Duodenal mucosa (tissue), 2 donors: ENCODE measurements at regions not wholly inside any gene's neighbourhood (a gene's known extent, or its start where the extent isn't known, plus 50 kb on each side); places are given as distances from the start of the nearest gene placed in this dataset.

Experiments
- H3K27ac ChIP-seq: one replicate; pipeline ENCODE4 v1.7.0; 2013; ENCODE audit warnings: low read depth, low read length
- H3K27me3 ChIP-seq, 2 donors: one replicate each; pipeline ENCODE4 v1.7.0; 2013; ENCODE audit warnings: low read length in 2 of 2, control low read depth in 1 of 2; ENCODE audit not compliant: insufficient read depth in 2 of 2, control insufficient read depth in 1 of 2
- H3K36me3 ChIP-seq, 2 donors: one replicate each; pipeline ENCODE4 v1.7.0; 2013; ENCODE audit warnings: low read length in 2 of 2, control low read depth in 1 of 2; ENCODE audit not compliant: insufficient read depth in 2 of 2, control insufficient read depth in 1 of 2
- H3K4me1 ChIP-seq, 2 donors: one replicate each; pipeline ENCODE4 v1.7.0; 2013; ENCODE audit warnings: low read length in 2 of 2, control low read depth in 1 of 2; ENCODE audit not compliant: insufficient read depth in 2 of 2, control insufficient read depth in 1 of 2
- H3K4me3 ChIP-seq, 2 donors: one replicate each; pipeline ENCODE4 v1.7.0; 2013; ENCODE audit warnings: low read length in 2 of 2, low read depth in 1 of 2
- H3K9ac ChIP-seq, 2 donors: one replicate each; pipeline ENCODE4 v1.7.0; 2013; ENCODE audit warnings: low read length in 2 of 2, low read depth in 1 of 2
- H3K9me3 ChIP-seq, 2 donors: one replicate each; pipeline ENCODE4 v1.7.0; 2013; ENCODE audit warnings: low read length in 2 of 2, control low read depth in 1 of 2; ENCODE audit not compliant: control insufficient read depth in 1 of 2

GRCh38 chr6:86586195-86586594 is 351.1 kb upstream of the HTR1E start:
- Histone ChIP-seq H3K4me1 (no peaks in the 10 kb centered on the region), H3K9ac (no peak overlapping the region), H3K27me3 (no peaks in the 10 kb centered on the region), H3K36me3 (no peaks in the 10 kb centered on the region), H3K9me3 (peaks cover 15 to 20% of the 10 kb centered on the region in 2 donors), H3K4me3 (no peak overlapping the region), H3K27ac (no peak overlapping the region)

GRCh38 chr6:86581833-86582232 is 355.5 kb upstream of the HTR1E start:
- no peaks in the 10 kb centered on the region for H3K36me3 ChIP-seq
- H3K27me3 ChIP-seq: no peaks in the 10 kb centered on the region
- no peak overlapping the region for H3K9ac ChIP-seq
- no peaks in the 10 kb centered on the region for H3K4me1 ChIP-seq
- H3K4me3 ChIP-seq: no peak overlapping the region
- H3K9me3 ChIP-seq: peaks cover 15 to 20% of the 10 kb centered on the region in 2 donors
- H3K27ac ChIP-seq: no peak overlapping the region

GRCh38 chr6:86563197-86563596 is 374.1 kb upstream of the HTR1E start:
- H3K27ac ChIP-seq: no peak overlapping the region
- no peaks in the 10 kb centered on the region for H3K27me3 ChIP-seq
- H3K4me3 ChIP-seq: no peak overlapping the region
- H3K36me3 ChIP-seq: no peaks in the 10 kb centered on the region
- H3K9ac ChIP-seq: no peak overlapping the region
- H3K4me1 ChIP-seq: no peaks in the 10 kb centered on the region
- peaks cover 5 to 15% of the 10 kb centered on the region in 2 donors for H3K9me3 ChIP-seq

- Histone ChIP-seq H3K9me3 (peaks cover 7 to 21% of the 10 kb centered on the region in 2 donors), H3K4me1 (no peaks in the 10 kb centered on the region), H3K27me3 (no peaks in the 10 kb centered on the region), H3K4me3 (no peak overlapping the region), H3K9ac (no peak overlapping the region), H3K27ac (no peak overlapping the region), H3K36me3 (no peaks in the 10 kb centered on the region)
Observed at GRCh38 chr6:86558318-86558717, 379.0 kb upstream of the HTR1E start.

GRCh38 chr6:86537292-86537861 is 400.0 kb upstream of the HTR1E start:
- H3K9ac ChIP-seq: no peak overlapping the region
- no peaks in the 10 kb centered on the region for H3K36me3 ChIP-seq
- H3K4me1 ChIP-seq: no peaks in the 10 kb centered on the region
- H3K27me3 ChIP-seq: no peaks in the 10 kb centered on the region
- peaks cover 0 to 3% of the 10 kb centered on the region in 2 donors for H3K9me3 ChIP-seq
- H3K4me3 ChIP-seq: no peak overlapping the region
- H3K27ac ChIP-seq: no peak overlapping the region

- peaks cover 0 to 3% of the 10 kb centered on the region in 2 donors for H3K9me3 ChIP-seq
- H3K27ac ChIP-seq: no peak overlapping the region
- H3K27me3 ChIP-seq: no peaks in the 10 kb centered on the region
- H3K36me3 ChIP-seq: no peaks in the 10 kb centered on the region
- H3K4me3 ChIP-seq: no peak overlapping the region
- H3K9ac ChIP-seq: no peak overlapping the region
- H3K4me1 ChIP-seq: no peaks in the 10 kb centered on the region
Observed at GRCh38 chr6:86536121-86536520, 401.2 kb upstream of the HTR1E start.

- H3K27me3 ChIP-seq: no peaks in the 10 kb centered on the region
- no peaks in the 10 kb centered on the region for H3K36me3 ChIP-seq
- no peak overlapping the region for H3K4me3 ChIP-seq
- H3K27ac ChIP-seq: no peak overlapping the region
- no peaks in the 10 kb centered on the region for H3K4me1 ChIP-seq
- H3K9ac ChIP-seq: no peak overlapping the region
- peaks cover 0 to 3% of the 10 kb centered on the region in 2 donors for H3K9me3 ChIP-seq
Observed at GRCh38 chr6:86535100-86535499, 402.2 kb upstream of the HTR1E start.

- Histone ChIP-seq H3K27ac (no peak overlapping the region), H3K27me3 (no peaks in the 10 kb centered on the region), H3K36me3 (no peaks in the 10 kb centered on the region), H3K4me3 (no peak overlapping the region), H3K9me3 (peaks cover 10 to 17% of the 10 kb centered on the region in 2 donors), H3K4me1 (no peaks in the 10 kb centered on the region), H3K9ac (no peak overlapping the region)
Observed at GRCh38 chr6:86529635-86530034, 407.7 kb upstream of the HTR1E start.

- Histone ChIP-seq H3K4me1 (no peaks in the 10 kb centered on the region), H3K9me3 (peaks cover 10 to 22% of the 10 kb centered on the region in 2 donors), H3K27ac (no peak overlapping the region), H3K4me3 (no peak overlapping the region), H3K27me3 (no peaks in the 10 kb centered on the region), H3K9ac (no peak overlapping the region), H3K36me3 (no peaks in the 10 kb centered on the region)
Observed at GRCh38 chr6:86526238-86526637, 411.1 kb upstream of the HTR1E start.

GRCh38 chr6:86516087-86516486 is 421.2 kb upstream of the HTR1E start:
- Histone ChIP-seq H3K36me3 (no peaks in the 10 kb centered on the region), H3K27ac (no peak overlapping the region), H3K27me3 (no peaks in the 10 kb centered on the region), H3K9ac (no peak overlapping the region), H3K4me3 (no peak overlapping the region), H3K4me1 (no peaks in the 10 kb centered on the region), H3K9me3 (peaks cover 0 to 2% of the 10 kb centered on the region in 2 donors)

- no peaks in the 10 kb centered on the region for H3K36me3 ChIP-seq
- H3K27ac ChIP-seq: no peak overlapping the region
- no peak overlapping the region for H3K9ac ChIP-seq
- H3K4me3 ChIP-seq: no peak overlapping the region
- no peaks in the 10 kb centered on the region for H3K4me1 ChIP-seq
- no peaks in the 10 kb centered on the region for H3K27me3 ChIP-seq
- peaks cover 0 to 8% of the 10 kb centered on the region in 2 donors for H3K9me3 ChIP-seq
Observed at GRCh38 chr6:86511962-86512361, 425.4 kb upstream of the HTR1E start.
